Lung (tissue), 11 donors: ENCODE measurements at regions not wholly inside any gene's neighbourhood (a gene's known extent, or its start where the extent isn't known, plus 50 kb on each side); places are given as distances from the start of the nearest gene placed in this dataset.

Source experiments
- ATAC-seq: fragments of 200-7000 bp; cut with Tn5 transposase; one replicate; pipeline ENCODE4 v1.9.1; 2020; ENCODE audit warnings: moderate number of reproducible peaks; ENCODE audit not compliant: insufficient read depth, low FRiP score
- DNase-seq, 3 donors: peaks; one replicate each; pipeline ENCODE4 v3.0.0-alpha.2; 2013 to 2017
- H3K27ac ChIP-seq, 2 donors: one replicate each; pipeline ENCODE4 v1.5.1; 2013; ENCODE audit warnings: mild to moderate bottlenecking in 2 of 2, moderate library complexity in 2 of 2, control low read depth in 1 of 2, inconsistent platforms in 1 of 2, low read depth in 1 of 2, low read length in 1 of 2
- H3K27me3 ChIP-seq, 3 donors: one replicate each; pipeline ENCODE4 v1.5.1; 2013; ENCODE audit warnings: low read length in 2 of 3; ENCODE audit not compliant: control insufficient read depth in 3 of 3, insufficient read depth in 3 of 3
- H3K36me3 ChIP-seq, 4 donors: one replicate each; pipeline ENCODE4 v1.5.1; 2013; ENCODE audit warnings: low read length in 4 of 4, mild to moderate bottlenecking in 1 of 4, moderate library complexity in 1 of 4; ENCODE audit not compliant: control insufficient read depth in 4 of 4, insufficient read depth in 4 of 4
- H3K4me1 ChIP-seq, 5 donors: one replicate each; pipeline ENCODE4 v1.5.1; 2013; ENCODE audit warnings: low read length in 5 of 5, mild to moderate bottlenecking in 2 of 5, moderate library complexity in 1 of 5; ENCODE audit not compliant: control insufficient read depth in 5 of 5, insufficient read depth in 5 of 5
- H3K4me3 ChIP-seq: one replicate; pipeline ENCODE4 v1.5.1; 2013; ENCODE audit warnings: mild to moderate bottlenecking, control low read depth, moderate library complexity
- H3K9ac ChIP-seq, 2 donors: one replicate each; pipeline ENCODE4 v1.5.1; 2013; ENCODE audit warnings: low read length in 2 of 2, control low read depth in 1 of 2; ENCODE audit not compliant: insufficient read depth in 1 of 2
- H3K9me3 ChIP-seq, 4 donors: one replicate each; pipeline ENCODE4 v1.5.1; 2013; ENCODE audit warnings: low read length in 3 of 4, mild to moderate bottlenecking in 1 of 4, moderate library complexity in 1 of 4; ENCODE audit not compliant: control insufficient read depth in 4 of 4, insufficient read depth in 3 of 4
- CTCF ChIP-seq: IDR thresholded peaks from 2 replicates; pipeline ENCODE4 v1.5.1; 2012; ENCODE audit warnings: mild to moderate bottlenecking; ENCODE audit errors: control extremely low read depth, extremely low read depth
- WGBS, 2 donors: extraction: QIAGEN DNeasy Blood & Tissue Kit; methylation state at CpG; one replicate each; pipeline ENCODE4 v1.1.7; 2013; 5-methylcytosine and 5-hydroxymethylcytosine counted together
- donor health status: control.
- donor health status: control.
- donor health status: Bipolar disorder and iron deficiency.
- donor health status: healthy.
- donor health status: DM: yes; HTN: yes; CAD: no.

- peaks cover 0 to 2% (median 0%) of the 10 kb centered on the region in 4 donors for H3K36me3 ChIP-seq
- H3K4me1 ChIP-seq: no peaks in the 10 kb centered on the region
- no peak for TF ChIP-seq CTCF
- H3K9me3 ChIP-seq: peaks cover 0 to 11% (median 3%) of the 10 kb centered on the region in 4 donors
- no peaks in the 10 kb centered on the region for H3K27me3 ChIP-seq
- H3K4me3 ChIP-seq: no peak overlapping the region
- 94 to 97% methylated on average over 2 of the region's 2 CpGs for WGBS, 2 donors
- H3K27ac ChIP-seq: no peak overlapping the region
- ATAC-seq (no peak), DNase-seq (no peak)
- H3K9ac ChIP-seq: no peak overlapping the region
Measured at GRCh38 chr6:144601221-144601620, 316.1 kb downstream of the UTRN start.

GRCh38 chr6:144602523-144603180 is 317.5 kb downstream of the UTRN start:
- no peak overlapping the region for H3K4me3 ChIP-seq
- 94 to 96% methylated on average over 3 of the region's 3 CpGs for WGBS, 2 donors
- no peak overlapping the region for H3K9ac ChIP-seq
- no peak for ATAC-seq
- no peak for TF ChIP-seq CTCF
- H3K27me3 ChIP-seq: no peaks in the 10 kb centered on the region
- H3K9me3 ChIP-seq: peaks cover 0 to 11% (median 3%) of the 10 kb centered on the region in 4 donors
- no peak overlapping the region for H3K27ac ChIP-seq
- no peak for DNase-seq
- no peaks in the 10 kb centered on the region for H3K4me1 ChIP-seq
- peaks cover 0 to 2% (median 0%) of the 10 kb centered on the region in 4 donors for H3K36me3 ChIP-seq

GRCh38 chr6:144606083-144606482 is 320.9 kb downstream of the UTRN start:
- TF ChIP-seq CTCF: no peak
- H3K36me3 ChIP-seq: peaks cover 0 to 5% (median 2%) of the 10 kb centered on the region in 4 donors
- 75 to 79% methylated on average over 2 of the region's 2 CpGs for WGBS, 2 donors
- DNase-seq (no peak), ATAC-seq (no peak)
- H3K9me3 ChIP-seq: peaks cover 0 to 4% (median 0%) of the 10 kb centered on the region in 4 donors
- H3K4me3 ChIP-seq: no peak overlapping the region
- no peak overlapping the region for H3K9ac ChIP-seq
- peaks cover 0 to 5% (median 0%) of the 10 kb centered on the region in 5 donors for H3K4me1 ChIP-seq
- no peak overlapping the region for H3K27ac ChIP-seq
- no peaks in the 10 kb centered on the region for H3K27me3 ChIP-seq
